Muscle layer of duodenum (tissue), 2 donors: ENCODE measurements at regions not wholly inside any gene's neighbourhood (a gene's known extent, or its start where the extent isn't known, plus 50 kb on each side); places are given as distances from the start of the nearest gene placed in this dataset.
"Not testable (repeated sequence)": the region's sequence is repeated elsewhere in the genome, so short reads cannot be mapped to it uniquely, and the experiment has no call there.

ENCODE experiments used
- H3K27ac ChIP-seq: one replicate; pipeline ENCODE4 v1.7.0; 2013; ENCODE audit warnings: mild to moderate bottlenecking, low read length
- H3K27me3 ChIP-seq: one replicate; pipeline ENCODE4 v1.7.0; 2013; ENCODE audit warnings: low read depth, mild to moderate bottlenecking, control low read depth, low read length
- H3K36me3 ChIP-seq, 2 donors: one replicate each; pipeline ENCODE4 v1.7.0; 2013; ENCODE audit warnings: low read length in 2 of 2, control low read depth in 1 of 2, mild to moderate bottlenecking in 1 of 2; ENCODE audit not compliant: insufficient read depth in 2 of 2, control insufficient read depth in 1 of 2
- H3K4me1 ChIP-seq, 2 donors: one replicate each; pipeline ENCODE4 v1.7.0; 2013; ENCODE audit warnings: low read length in 2 of 2, mild to moderate bottlenecking in 2 of 2, control low read depth in 1 of 2, moderate library complexity in 1 of 2; ENCODE audit not compliant: insufficient read depth in 2 of 2, control insufficient read depth in 1 of 2
- H3K4me3 ChIP-seq, 2 donors: one replicate each; pipeline ENCODE4 v1.7.0; 2013; ENCODE audit warnings: low read length in 2 of 2, low read depth in 1 of 2, mild to moderate bottlenecking in 1 of 2
- H3K9me3 ChIP-seq, 2 donors: one replicate each; pipeline ENCODE4 v1.7.0; 2013; ENCODE audit warnings: low read length in 2 of 2, control low read depth in 1 of 2, mild to moderate bottlenecking in 1 of 2; ENCODE audit not compliant: control insufficient read depth in 1 of 2
- donor health status: healthy.

- H3K27ac ChIP-seq = no peak overlapping the region
- H3K36me3 ChIP-seq = no peaks in the 10 kb centered on the region
- H3K4me3 ChIP-seq = no peak overlapping the region
- H3K4me1 ChIP-seq = no peaks in the 10 kb centered on the region
- no peaks in the 10 kb centered on the region for H3K27me3 ChIP-seq
- H3K9me3 ChIP-seq = peaks cover 0 to 3% of the 10 kb centered on the region in 2 donors
Observed at GRCh38 chr1:101460739-101461138, 223.9 kb downstream of the S1PR1 start.

- H3K36me3 ChIP-seq = no peaks in the 10 kb centered on the region
- peaks cover 0 to 3% of the 10 kb centered on the region in 2 donors for H3K9me3 ChIP-seq
- no peak overlapping the region for H3K27ac ChIP-seq
Observed at GRCh38 chr1:101463195-101463594, 226.4 kb downstream of the S1PR1 start.

GRCh38 chr1:101465941-101466340, 229.1 kb downstream of the S1PR1 start:
- peaks cover 0 to 3% of the 10 kb centered on the region in 2 donors for H3K9me3 ChIP-seq
- no peaks in the 10 kb centered on the region for H3K4me1 ChIP-seq
- no peaks in the 10 kb centered on the region for H3K36me3 ChIP-seq
- H3K27me3 ChIP-seq = no peaks in the 10 kb centered on the region
- no peak overlapping the region for H3K27ac ChIP-seq
- H3K4me3 ChIP-seq = no peak overlapping the region

More at GRCh38 chr1:101463195-101463594, 226.4 kb downstream of the S1PR1 start:
- Histone ChIP-seq H3K4me1 (no peaks in the 10 kb centered on the region), H3K4me3 (no peak overlapping the region), H3K27me3 (no peaks in the 10 kb centered on the region)

DNA sequence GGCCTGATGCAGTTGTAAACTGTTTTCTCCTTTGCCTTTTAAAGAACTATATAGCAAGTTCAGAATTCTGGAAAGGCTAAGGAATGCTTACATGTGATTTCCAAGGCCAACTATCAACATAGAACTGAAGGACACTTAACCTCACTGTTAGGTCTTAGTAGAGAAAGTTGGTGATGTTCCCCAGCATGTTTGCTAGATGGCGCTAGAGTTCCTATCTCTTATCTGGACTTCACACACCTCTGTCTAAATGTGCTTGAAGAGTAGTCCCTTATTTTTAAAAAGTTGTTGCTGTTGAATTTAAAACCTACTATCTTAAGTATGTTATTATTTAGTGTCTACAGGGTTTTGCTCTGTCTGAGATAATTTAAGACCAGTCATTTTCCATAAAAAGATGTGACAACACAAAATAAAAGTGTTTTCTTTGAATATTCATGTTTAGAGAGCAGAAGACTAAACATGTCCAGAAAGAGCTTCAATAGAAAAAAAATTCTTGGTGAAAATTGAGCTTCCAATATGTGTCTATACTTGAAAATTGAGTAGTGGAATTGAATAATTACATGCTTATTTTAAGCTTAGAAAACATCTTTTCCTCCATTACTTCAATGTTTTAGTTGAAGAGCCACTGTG, 237.3 kb downstream of the S1PR1 start:
- Histone ChIP-seq H3K9me3 (peaks cover 0 to 11% of the 10 kb centered on the region in 2 donors), H3K4me1 (no peaks in the 10 kb centered on the region), H3K27me3 (no peaks in the 10 kb centered on the region), H3K27ac (no peak overlapping the region), H3K4me3 (no peak overlapping the region), H3K36me3 (no peaks in the 10 kb centered on the region)

GRCh38 chr1:101476541-101476940, 239.7 kb downstream of the S1PR1 start:
- Histone ChIP-seq H3K27ac (no peak overlapping the region), H3K9me3 (peaks cover 0 to 8% of the 10 kb centered on the region in 2 donors), H3K36me3 (no peaks in the 10 kb centered on the region), H3K27me3 (no peaks in the 10 kb centered on the region), H3K4me1 (no peaks in the 10 kb centered on the region), H3K4me3 (no peak overlapping the region)

- Histone ChIP-seq H3K27ac (no peak overlapping the region), H3K27me3 (no peaks in the 10 kb centered on the region), H3K4me3 (no peak overlapping the region), H3K36me3 (no peaks in the 10 kb centered on the region), H3K4me1 (no peaks in the 10 kb centered on the region), H3K9me3 (no peaks in the 10 kb centered on the region)
Observed at GRCh38 chr1:101479945-101480344, 243.1 kb downstream of the S1PR1 start.

DNA sequence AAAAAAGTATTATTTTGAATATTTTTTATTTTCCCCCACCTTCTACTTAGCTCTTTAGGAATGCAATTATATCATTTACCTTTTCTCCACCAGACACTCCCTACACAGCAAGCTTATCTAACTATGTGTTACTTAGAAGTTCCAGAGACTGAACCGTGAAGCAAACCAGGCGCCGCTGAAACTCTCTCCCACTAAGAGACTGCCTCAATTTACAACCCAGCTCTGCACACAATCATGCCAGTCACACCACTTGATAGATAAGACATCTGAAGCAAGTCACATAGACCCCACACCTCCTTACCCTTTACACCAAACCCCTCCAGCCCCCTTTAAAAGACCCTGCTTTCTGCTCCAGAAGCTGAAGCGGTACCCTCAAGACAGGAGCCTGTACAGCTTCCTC, 245.5 kb downstream of the S1PR1 start:
- Histone ChIP-seq H3K27me3 (no peaks in the 10 kb centered on the region), H3K27ac (no peak overlapping the region), H3K36me3 (no peaks in the 10 kb centered on the region), H3K4me3 (no peak overlapping the region), H3K9me3 (no peaks in the 10 kb centered on the region), H3K4me1 (no peaks in the 10 kb centered on the region)

DNA sequence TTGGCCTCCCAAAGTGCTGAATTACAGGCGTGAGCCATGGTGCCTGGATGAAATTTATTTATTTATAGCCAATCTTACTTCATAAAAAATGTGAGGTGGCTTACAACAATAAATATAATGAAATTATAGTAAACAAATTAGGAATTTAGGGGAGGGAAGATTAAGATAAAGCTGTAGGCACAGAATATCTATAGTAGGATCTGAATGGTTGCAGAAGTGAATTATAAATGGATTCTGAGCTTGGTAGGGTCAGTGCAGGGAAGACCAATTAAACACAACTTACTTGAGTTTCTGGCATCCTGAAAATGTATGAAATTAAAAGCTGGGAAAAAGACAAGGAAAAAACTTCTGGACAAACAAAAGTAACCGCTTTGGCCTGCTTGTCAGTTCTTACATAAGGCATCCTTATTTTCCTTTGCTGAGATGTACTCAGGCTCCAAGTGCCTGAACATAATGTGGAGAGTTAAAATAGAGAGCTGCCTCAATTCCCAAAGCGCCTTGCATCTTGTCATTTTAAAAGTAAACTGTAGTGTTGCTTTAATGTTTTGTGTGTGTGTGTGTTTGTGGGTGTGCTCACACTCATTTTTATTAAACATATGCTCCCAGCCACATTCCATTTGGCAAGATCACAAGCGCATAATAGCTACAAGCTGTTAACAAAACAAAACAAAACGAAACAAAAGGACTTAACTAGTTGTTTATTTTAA, 247.3 kb downstream of the S1PR1 start:
- H3K27me3 ChIP-seq = no peaks in the 10 kb centered on the region
- H3K9me3 ChIP-seq = no peaks in the 10 kb centered on the region
- no peaks in the 10 kb centered on the region for H3K36me3 ChIP-seq
- H3K4me1 ChIP-seq = no peaks in the 10 kb centered on the region
- H3K27ac ChIP-seq = no peak overlapping the region
- no peak overlapping the region for H3K4me3 ChIP-seq

GRCh38 chr1:101484689-101485338, 248.0 kb downstream of the S1PR1 start:
- no peak overlapping the region for H3K27ac ChIP-seq
- no peaks in the 10 kb centered on the region for H3K36me3 ChIP-seq
- H3K27me3 ChIP-seq = no peaks in the 10 kb centered on the region
- no peaks in the 10 kb centered on the region for H3K4me1 ChIP-seq
- no peak overlapping the region for H3K4me3 ChIP-seq
- H3K9me3 ChIP-seq = peaks cover 0 to 3% of the 10 kb centered on the region in 2 donors

DNA sequence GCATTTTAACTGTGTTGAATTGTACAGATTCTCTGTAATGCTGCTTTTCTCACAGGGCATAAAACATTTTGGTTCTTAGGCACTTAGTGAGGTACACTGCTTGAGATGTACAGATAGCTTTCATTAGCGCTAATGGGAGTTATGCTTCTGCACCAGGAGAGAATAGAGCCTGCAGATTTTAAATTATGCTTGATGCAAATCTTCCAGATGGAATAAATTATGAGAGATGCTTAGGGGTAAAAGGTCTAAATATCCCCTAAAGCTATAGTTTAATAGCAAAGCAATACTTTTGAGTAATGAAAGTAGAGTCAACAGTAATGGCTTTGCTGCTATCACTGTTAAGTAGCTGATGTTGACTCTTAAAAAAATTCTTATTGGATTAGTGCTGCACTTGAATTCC, 248.9 kb downstream of the S1PR1 start:
- H3K9me3 ChIP-seq = peaks cover 0 to 6% of the 10 kb centered on the region in 2 donors
- H3K4me3 ChIP-seq = no peak overlapping the region
- H3K27me3 ChIP-seq = no peaks in the 10 kb centered on the region
- H3K36me3 ChIP-seq = no peaks in the 10 kb centered on the region
- no peak overlapping the region for H3K27ac ChIP-seq
- H3K4me1 ChIP-seq = no peaks in the 10 kb centered on the region

- not testable (repeated sequence) for H3K36me3 ChIP-seq, H3K4me1 ChIP-seq, H3K27ac ChIP-seq, H3K4me3 ChIP-seq, H3K27me3 ChIP-seq, H3K9me3 ChIP-seq
Observed at GRCh38 chr1:101492144-101492543, 255.3 kb downstream of the S1PR1 start.
